HG03521 (cell line): ENCODE measurements at regions not wholly inside any gene's neighbourhood (a gene's known extent, or its start where the extent isn't known, plus 50 kb on each side); places are given as distances from the start of the nearest gene placed in this dataset.

ENCODE experiments used
- ATAC-seq: cut with Tn5 transposase; IDR thresholded peaks from one replicate; pipeline ENCODE4 v1.9.1; 2021; ENCODE audit warnings: mild to moderate bottlenecking, moderate library complexity; ENCODE audit not compliant: unreplicated experiment

GRCh38 chr15:39454189-39454986 is 126.5 kb upstream of the THBS1 start:
- no peak for ATAC-seq

- no peak for ATAC-seq
These were observed 125.3 kb upstream of the THBS1 start for GRCh38 chr15:39455471-39455991.

DNA sequence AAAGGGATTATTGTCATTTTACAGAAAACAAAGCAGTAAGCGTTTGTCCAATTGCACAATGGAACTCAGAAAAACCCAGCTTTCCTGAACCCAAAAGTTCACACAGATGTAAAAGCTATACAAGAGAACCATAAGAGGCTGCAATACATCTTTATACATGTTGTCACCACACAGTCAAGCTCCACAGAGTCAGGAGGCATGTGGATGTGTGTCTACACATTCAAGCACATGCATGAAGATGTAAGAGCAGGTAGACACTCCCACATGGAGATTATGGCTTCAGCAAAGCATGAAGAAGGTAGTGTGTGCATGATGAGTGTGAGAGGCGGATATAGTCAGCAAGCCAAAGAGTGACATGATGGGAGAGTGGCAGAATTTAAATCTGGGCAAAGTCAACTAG is 124.7 kb upstream of the THBS1 start:
- no peak for ATAC-seq

- ATAC-seq, result no peak
These were observed 124.1 kb upstream of the THBS1 start for GRCh38 chr15:39456582-39457330.

DNA sequence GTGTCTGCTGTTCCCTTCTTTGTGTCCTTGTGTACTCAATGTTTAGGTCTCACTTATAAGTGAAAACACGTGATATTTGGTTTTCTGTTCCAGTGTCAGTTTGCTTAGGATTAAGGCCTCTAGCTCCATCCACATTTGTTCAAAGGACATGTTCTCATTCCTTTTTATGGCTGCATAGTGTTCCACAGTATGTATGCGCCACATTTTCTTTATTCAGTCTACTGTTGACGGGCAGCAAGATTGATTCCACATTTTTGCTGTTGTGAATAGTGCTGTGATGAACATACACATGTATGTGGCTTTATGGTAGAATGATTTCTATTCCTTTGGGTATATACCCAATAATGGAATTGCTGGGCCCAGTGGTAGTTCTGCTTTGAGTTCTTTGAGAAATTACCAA is 122.7 kb upstream of the THBS1 start:
- ATAC-seq, result no peak

GRCh38 chr15:39459548-39459947 is 121.3 kb upstream of the THBS1 start:
- ATAC-seq, result no peak

DNA sequence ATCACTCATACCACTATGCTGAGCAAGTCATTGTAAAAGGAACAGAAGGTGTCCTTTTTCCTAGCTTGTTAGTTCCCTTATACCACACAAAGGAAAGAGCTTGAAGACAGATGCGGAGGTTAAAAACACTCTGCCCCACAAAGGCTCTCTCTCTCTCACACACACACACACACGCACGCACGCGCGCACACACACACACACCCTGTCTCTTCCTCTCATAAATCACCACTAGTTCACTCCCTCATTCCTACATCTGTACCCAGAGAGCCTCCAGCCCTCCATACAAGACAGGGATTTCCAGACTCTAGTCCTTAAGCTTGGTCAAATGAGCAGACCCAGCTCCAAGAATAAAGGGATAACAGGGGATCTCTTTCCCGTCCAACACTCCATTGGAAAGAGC is 120.1 kb upstream of the THBS1 start:
- no peak for ATAC-seq

DNA sequence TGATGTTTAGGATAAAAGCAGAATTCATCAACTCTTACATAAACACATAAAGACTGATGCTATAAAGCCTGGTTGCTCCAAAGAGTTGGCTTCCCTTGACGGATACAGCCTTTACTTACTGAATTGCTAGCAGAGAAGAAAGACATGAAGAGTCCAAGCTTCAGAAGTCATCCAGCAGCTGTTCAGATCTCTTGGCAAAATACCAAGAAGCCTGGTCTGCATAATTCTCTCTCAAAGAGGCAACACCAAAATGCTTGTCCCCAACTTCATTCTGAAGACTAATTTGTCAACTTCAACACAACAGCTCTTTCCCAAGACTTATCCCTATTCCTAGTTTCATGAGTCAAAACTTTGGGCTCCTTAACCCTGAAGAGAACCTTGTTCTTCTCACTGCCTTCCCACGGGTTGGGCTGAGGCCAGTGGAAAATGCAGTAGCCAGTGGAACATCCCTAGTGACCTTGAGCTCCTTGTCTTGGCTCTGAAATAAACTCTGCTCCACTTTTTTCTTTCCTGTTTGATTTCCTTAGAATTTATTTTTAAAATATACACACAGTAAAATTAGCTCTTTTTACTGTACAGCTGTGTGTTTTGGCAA is 119.2 kb upstream of the THBS1 start:
- no peak for ATAC-seq

DNA sequence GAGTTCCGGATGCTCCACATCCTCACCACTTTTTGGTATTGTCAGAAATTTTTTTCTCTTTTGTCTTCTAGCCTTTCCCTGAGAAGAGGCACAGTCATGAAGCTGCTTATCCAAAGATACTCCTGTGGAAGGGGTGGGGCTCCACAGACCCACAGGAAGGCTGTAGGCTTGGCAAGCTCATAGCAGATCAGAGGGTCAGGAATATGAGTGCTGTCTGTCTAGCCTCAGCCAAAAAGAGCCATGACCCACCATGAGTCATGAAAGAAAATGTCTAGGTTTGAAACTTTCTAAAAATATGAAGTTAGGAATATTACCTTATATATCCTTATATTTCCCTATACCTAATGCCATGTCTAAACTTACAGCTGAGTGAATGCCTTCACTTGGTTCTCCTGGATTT is 118.2 kb upstream of the THBS1 start:
- no peak for ATAC-seq

GRCh38 chr15:39465843-39466749 is 114.8 kb upstream of the THBS1 start:
- ATAC-seq, result no peak

DNA sequence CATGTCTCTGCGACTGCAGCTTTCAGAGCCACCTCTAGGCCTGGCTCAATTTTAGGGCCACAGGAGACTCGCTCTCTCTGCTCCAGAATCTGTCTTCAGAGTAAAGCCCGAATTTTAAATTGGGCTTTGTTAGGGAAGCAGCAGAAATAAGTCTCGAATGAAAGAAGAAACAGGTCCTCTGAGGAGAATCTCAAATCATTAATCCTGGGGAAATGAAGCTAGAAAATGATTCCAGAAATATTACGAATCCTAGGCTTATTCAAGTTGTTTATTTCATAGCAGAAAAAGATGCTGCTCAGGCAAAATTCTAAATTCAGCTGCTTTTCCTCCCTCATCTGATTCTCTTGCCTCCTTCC is 114.2 kb upstream of the THBS1 start:
- ATAC-seq, result no peak

DNA sequence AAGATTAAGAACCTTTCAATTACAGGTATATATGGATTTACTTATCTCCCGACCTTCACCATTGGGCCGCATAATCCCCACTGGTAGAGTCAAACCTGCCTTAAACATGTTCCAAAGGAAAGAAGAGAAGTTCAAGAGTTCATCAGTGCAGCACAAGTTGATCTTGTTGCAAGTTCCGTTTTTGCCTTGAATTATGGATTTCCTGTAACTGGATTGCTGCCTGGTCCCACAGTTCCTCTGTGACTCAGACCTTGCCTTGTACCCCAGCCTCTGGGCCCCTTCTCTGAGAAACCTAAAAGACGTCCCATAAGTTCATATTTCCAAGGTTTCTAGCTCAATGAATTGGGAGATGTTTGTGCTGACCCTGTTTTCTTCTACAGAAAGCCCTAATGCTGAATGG is 112.5 kb upstream of the THBS1 start:
- no peak for ATAC-seq

- no peak for ATAC-seq
These were observed 112.1 kb upstream of the THBS1 start for GRCh38 chr15:39468828-39469227.

DNA sequence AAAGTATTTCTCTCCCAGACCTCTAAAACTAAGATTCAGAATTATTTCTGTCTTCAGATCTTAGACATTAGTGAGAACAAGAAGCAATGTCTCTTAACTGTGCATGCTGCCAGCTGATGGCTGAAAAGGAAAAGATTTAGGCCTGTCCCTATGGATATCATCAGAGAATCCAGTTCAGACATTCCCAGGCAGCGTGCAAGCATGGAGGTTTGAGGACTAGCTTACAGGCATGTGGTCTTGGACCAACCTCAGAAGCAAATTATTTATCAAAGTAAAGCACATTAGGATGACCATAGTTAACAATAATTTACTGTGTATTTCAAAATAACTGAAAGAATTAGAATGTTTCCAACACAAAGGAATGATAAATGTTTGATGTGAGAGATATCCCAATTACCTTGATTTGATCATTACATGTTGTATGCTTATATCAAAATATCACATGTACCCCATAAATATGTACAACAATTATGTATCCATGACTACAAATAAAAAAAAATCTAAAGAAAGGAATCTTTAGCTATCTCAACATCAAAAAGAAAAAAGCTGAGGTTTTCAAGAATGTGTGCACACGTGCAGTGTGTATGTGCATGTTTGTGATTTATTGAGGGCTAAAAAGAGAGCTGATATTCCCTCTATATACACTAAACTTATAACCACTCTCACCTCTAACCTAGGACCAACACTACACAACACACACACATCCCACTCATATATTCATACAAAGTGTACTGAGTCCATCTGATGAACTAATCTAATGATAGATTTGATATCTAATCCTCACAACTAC is 108.9 kb upstream of the THBS1 start:
- ATAC-seq, result no peak

- no peak for ATAC-seq
These were observed 108.1 kb upstream of the THBS1 start for GRCh38 chr15:39472621-39473297.

DNA sequence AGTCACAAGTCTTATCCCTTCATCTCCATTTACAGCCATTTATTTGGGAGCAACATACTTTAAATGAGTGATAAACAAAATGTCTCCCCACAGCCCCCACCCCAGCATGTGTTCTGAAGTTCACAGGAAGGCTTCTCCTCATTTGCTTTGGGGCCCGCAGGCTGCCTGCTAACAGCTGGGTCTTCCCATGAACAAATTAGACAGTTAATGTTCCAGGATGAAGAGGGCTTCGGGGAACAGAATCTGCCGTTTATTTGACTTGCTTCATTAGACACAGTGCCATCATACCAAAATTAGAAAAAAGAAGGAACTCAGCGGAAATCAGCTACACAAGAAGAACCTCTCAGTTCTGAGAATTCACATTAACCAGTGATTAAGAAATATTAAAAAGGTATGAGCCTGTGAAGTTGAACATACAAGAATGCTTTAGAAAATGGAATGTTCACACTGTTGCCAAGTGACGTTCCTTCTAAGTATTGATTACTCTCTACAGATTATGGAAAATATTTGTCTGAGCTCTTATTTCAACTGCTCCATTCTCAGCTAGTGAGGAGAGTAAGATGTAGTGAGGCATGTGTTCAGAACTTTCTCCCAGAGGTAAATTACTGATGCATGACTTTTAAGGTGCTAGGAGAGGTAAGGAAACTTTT is 107.5 kb upstream of the THBS1 start:
- no peak for ATAC-seq

GRCh38 chr15:39474657-39475056 is 106.2 kb upstream of the THBS1 start:
- ATAC-seq, result no peak

DNA sequence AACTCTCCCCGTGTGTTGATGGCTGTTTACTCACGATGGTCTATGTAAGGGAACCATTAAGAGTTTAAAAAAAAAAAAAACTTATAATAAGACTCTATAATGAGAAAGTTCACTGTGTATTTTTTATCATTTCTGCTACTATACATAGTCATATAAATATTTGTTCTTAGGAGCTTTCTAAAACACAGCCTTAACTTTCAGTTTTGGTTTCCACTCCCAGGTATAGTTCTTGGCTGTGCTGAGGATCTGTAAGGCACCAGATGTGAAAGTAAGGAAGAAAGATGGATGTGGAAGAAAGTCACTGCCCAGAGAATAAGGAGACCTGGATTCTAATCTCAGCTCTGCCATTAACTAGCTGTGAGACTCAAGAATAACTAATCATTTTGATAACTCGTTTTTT is 101.9 kb upstream of the THBS1 start:
- no peak for ATAC-seq

GRCh38 chr15:39479911-39480310 is 101.0 kb upstream of the THBS1 start:
- ATAC-seq, result no peak
